ENCODE measurements at regions not wholly inside any gene's neighbourhood (a gene's known extent, or its start where the extent isn't known, plus 50 kb on each side); places are given as distances from the start of the nearest gene placed in this dataset.

- Mint-ChIP-seq H3K4me1 (peaks cover 3% of the 10 kb centered on the region), H3K27me3 (ENCODE audit: insufficient read depth) (no peaks in the 10 kb centered on the region), H3K27ac (no peak overlapping the region), H3K4me3 (no peak overlapping the region), H3K9me3 (peaks cover 48% of the 10 kb centered on the region), H3K36me3 (ENCODE audit: low read depth) (no peaks in the 10 kb centered on the region)
- 79% methylated on average over 4 of the region's 4 CpGs; no CpG with 5 or more reads in 1 of the 2 experiments for WGBS, 2 experiments (ENCODE audit: insufficient coverage in 1 of 2, insufficient read length in 1 of 2)
- Histone ChIP-seq H3K9me3 (ENCODE audit: control insufficient read depth, low read length) (no peaks in the 10 kb centered on the region), H3K27me3 (ENCODE audit: control insufficient read depth, insufficient read depth, low read length, poor library complexity, severe bottlenecking) (no peaks in the 10 kb centered on the region), H3K4me1 (ENCODE audit: control insufficient read depth, insufficient read depth, low read length) (no peaks in the 10 kb centered on the region), H3K36me3 (ENCODE audit: control insufficient read depth, insufficient read depth, low read length) (no peaks in the 10 kb centered on the region), H3K9ac (ENCODE audit: extremely low read depth, low read length, poor library complexity, severe bottlenecking) (no peak overlapping the region), H3K27ac (ENCODE audit: low read depth, low read length) (no peak overlapping the region), H3K4me3 (ENCODE audit: low read length) (no peak overlapping the region)
- DNase-seq: no peak
- TF ChIP-seq CTCF (conservative IDR thresholded peaks at IDR 0.05): no peak
Observed at GRCh38 chrX:118179718-118180117, 63.1 kb upstream of the KLHL13 start.

GRCh38 chrX:118181030-118181429, 64.4 kb upstream of the KLHL13 start:
- no peak overlapping the region for H3K4me3 ChIP-seq (ENCODE audit: low read length)
- Mint-ChIP-seq H3K27me3 (ENCODE audit: insufficient read depth) (no peaks in the 10 kb centered on the region), H3K4me1 (peaks cover 3% of the 10 kb centered on the region), H3K4me3 (no peak overlapping the region), H3K27ac (no peak overlapping the region), H3K36me3 (ENCODE audit: low read depth) (no peaks in the 10 kb centered on the region), H3K9me3 (peaks cover 48% of the 10 kb centered on the region)
- H3K27me3 ChIP-seq (ENCODE audit: control insufficient read depth, insufficient read depth, low read length, poor library complexity, severe bottlenecking): no peaks in the 10 kb centered on the region
- H3K36me3 ChIP-seq (ENCODE audit: control insufficient read depth, insufficient read depth, low read length): no peaks in the 10 kb centered on the region
- no peaks in the 10 kb centered on the region for H3K4me1 ChIP-seq (ENCODE audit: control insufficient read depth, insufficient read depth, low read length)
- no peak overlapping the region for H3K9ac ChIP-seq (ENCODE audit: extremely low read depth, low read length, poor library complexity, severe bottlenecking)
- DNase-seq: no peak
- no peak overlapping the region for H3K27ac ChIP-seq (ENCODE audit: low read depth, low read length)
- 78 to 89% methylated on average over 1 to 3 of the region's 4 CpGs for WGBS, 2 experiments (ENCODE audit: insufficient coverage in 1 of 2, insufficient read length in 1 of 2)
- TF ChIP-seq CTCF (conservative IDR thresholded peaks at IDR 0.05): no peak
- H3K9me3 ChIP-seq (ENCODE audit: control insufficient read depth, low read length): no peaks in the 10 kb centered on the region

GRCh38 chrX:118182025-118182424, 65.4 kb upstream of the KLHL13 start:
- Mint-ChIP-seq H3K27me3 (ENCODE audit: insufficient read depth) (no peaks in the 10 kb centered on the region), H3K4me1 (peaks cover 3% of the 10 kb centered on the region), H3K4me3 (no peak overlapping the region), H3K9me3 (peaks cover 39% of the 10 kb centered on the region), H3K36me3 (ENCODE audit: low read depth) (no peaks in the 10 kb centered on the region), H3K27ac (no peak overlapping the region)
- no peaks in the 10 kb centered on the region for H3K36me3 ChIP-seq (ENCODE audit: control insufficient read depth, insufficient read depth, low read length)
- H3K27ac ChIP-seq (ENCODE audit: low read depth, low read length): no peak overlapping the region
- WGBS, 2 experiments (ENCODE audit: insufficient coverage in 1 of 2, insufficient read length in 1 of 2): 81% methylated on average over 1 of the region's 1 CpG; no CpG with 5 or more reads in 1 of the 2 experiments
- H3K4me3 ChIP-seq (ENCODE audit: low read length): no peak overlapping the region
- H3K9me3 ChIP-seq (ENCODE audit: control insufficient read depth, low read length): no peaks in the 10 kb centered on the region
- no peak for TF ChIP-seq CTCF (conservative IDR thresholded peaks at IDR 0.05)
- no peaks in the 10 kb centered on the region for H3K27me3 ChIP-seq (ENCODE audit: control insufficient read depth, insufficient read depth, low read length, poor library complexity, severe bottlenecking)
- H3K9ac ChIP-seq (ENCODE audit: extremely low read depth, low read length, poor library complexity, severe bottlenecking): no peak overlapping the region
- H3K4me1 ChIP-seq (ENCODE audit: control insufficient read depth, insufficient read depth, low read length): no peaks in the 10 kb centered on the region
- no peak for DNase-seq

Measured in endodermal cell (in vitro differentiated cells).